Mammary epithelial cell (primary cell): ENCODE measurements at regions not wholly inside any gene's neighbourhood (a gene's known extent, or its start where the extent isn't known, plus 50 kb on each side); places are given as distances from the start of the nearest gene placed in this dataset.

ENCODE experiments used
- EZH2 ChIP-seq: IDR thresholded peaks from 2 replicates; pipeline ENCODE4 v1.6.1; 2012; ENCODE audit warnings: low read length, inconsistent platforms, borderline replicate concordance
- TF ChIP-seq, protein P1 (sequence below), 2 donors: IDR thresholded peaks in 1 of 2; conservative IDR thresholded peaks in 1 of 2; 2 replicates each; pipeline ENCODE4 v1.5.1; 2011 to 2012; ENCODE audit warnings: inconsistent platforms in 2 of 2, low read length in 2 of 2, mild to moderate bottlenecking in 2 of 2, control low read depth in 1 of 2, low read depth in 1 of 2; ENCODE audit not compliant: insufficient read depth in 1 of 2; ENCODE audit errors: extremely low read depth in 1 of 2

DNA sequence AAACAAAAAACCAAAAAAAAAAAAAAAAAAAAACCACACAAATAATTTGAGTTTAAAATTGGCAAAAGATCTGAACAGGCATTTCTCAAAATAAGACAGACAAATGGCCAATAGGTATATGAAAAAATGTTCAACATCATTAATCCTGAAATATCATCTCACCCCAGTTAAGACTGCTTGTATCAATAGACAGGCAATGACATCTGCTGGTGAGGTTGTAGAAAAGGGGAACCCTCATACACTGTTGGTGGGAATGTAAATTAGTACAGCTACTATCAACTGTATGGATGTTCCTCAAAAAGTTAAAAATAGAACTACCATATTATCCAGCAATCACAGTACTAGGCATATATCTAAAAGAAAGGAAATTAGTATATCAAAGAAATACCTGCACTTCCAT lies 523.1 kb downstream of the XIRP2 start:
- TF ChIP-seq, protein P1, sequence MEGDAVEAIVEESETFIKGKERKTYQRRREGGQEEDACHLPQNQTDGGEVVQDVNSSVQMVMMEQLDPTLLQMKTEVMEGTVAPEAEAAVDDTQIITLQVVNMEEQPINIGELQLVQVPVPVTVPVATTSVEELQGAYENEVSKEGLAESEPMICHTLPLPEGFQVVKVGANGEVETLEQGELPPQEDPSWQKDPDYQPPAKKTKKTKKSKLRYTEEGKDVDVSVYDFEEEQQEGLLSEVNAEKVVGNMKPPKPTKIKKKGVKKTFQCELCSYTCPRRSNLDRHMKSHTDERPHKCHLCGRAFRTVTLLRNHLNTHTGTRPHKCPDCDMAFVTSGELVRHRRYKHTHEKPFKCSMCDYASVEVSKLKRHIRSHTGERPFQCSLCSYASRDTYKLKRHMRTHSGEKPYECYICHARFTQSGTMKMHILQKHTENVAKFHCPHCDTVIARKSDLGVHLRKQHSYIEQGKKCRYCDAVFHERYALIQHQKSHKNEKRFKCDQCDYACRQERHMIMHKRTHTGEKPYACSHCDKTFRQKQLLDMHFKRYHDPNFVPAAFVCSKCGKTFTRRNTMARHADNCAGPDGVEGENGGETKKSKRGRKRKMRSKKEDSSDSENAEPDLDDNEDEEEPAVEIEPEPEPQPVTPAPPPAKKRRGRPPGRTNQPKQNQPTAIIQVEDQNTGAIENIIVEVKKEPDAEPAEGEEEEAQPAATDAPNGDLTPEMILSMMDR (conservative IDR thresholded peaks at IDR 0.05 in 1 of 2, IDR thresholded peaks at IDR 0.05 in 1 of 2; ENCODE audit: extremely low read depth in 1 of 2, insufficient read depth in 1 of 2, low read depth in 1 of 2, low read length in 2 of 2), result peak in 1 of 2 donors; percentile 3
- TF ChIP-seq EZH2, result no peak
